T-helper 17 cell (primary cell): ENCODE measurements at regions not wholly inside any gene's neighbourhood (a gene's known extent, or its start where the extent isn't known, plus 50 kb on each side); places are given as distances from the start of the nearest gene placed in this dataset.
"Not testable (repeated sequence)": the region's sequence is repeated elsewhere in the genome, so short reads cannot be mapped to it uniquely, and the experiment has no call there.

Source experiments
- ATAC-seq: fragments of 150-1000 bp; cut with Tn5 transposase; 2 replicates; pipeline ENCODE4 v1.10.0; 2021; ENCODE audit warnings: mild to moderate bottlenecking, moderate library complexity
- DNase-seq, 3 donors: peaks; one replicate each; pipeline versions ENCODE4 v3.0.0 to v3.0.0-alpha.2; 2020 to 2021
- H3K9me3 ChIP-seq: one replicate; pipeline ENCODE4 v1.7.0; 2013; ENCODE audit warnings: low read length, mild to moderate bottlenecking; ENCODE audit not compliant: control insufficient read depth, poor library complexity, severe bottlenecking
- H3K27ac Mint-ChIP-seq: one replicate; pipeline ENCODE4 v1.8.0; 2022; ENCODE audit warnings: mild to moderate bottlenecking, moderate library complexity, mixed read lengths
- H3K27me3 Mint-ChIP-seq: one replicate; pipeline ENCODE4 v1.8.0; 2022; ENCODE audit warnings: mixed read lengths
- H3K36me3 Mint-ChIP-seq: one replicate; pipeline ENCODE4 v1.8.0; 2022; ENCODE audit warnings: low read depth, mixed read lengths
- H3K4me1 Mint-ChIP-seq: one replicate; pipeline ENCODE4 v1.8.0; 2022; ENCODE audit warnings: mild to moderate bottlenecking, mixed read lengths
- H3K4me3 Mint-ChIP-seq: one replicate; pipeline ENCODE4 v1.8.0; 2022; ENCODE audit warnings: mild to moderate bottlenecking, moderate library complexity, mixed read lengths

DNA sequence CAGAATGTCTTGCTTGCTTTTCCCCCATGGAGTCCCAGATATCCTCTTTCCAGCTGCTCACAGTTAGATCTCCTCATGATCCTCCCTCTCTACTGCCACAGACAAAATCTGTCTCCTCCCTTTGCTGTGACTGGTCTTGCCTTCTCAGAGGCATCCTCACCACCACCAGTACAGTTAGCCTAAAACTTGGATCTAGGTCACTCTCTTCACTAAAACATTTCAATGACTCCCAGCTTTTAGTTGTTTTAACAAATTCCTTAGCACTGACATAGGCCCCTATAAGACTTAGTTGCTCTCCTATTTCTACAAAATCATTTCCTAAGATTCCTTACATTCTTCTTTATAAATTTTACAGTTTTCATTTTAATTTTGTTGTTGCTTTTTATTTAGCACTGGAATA, 734.2 kb upstream of the CHAC2 start:
- no peaks in the 10 kb centered on the region for H3K9me3 ChIP-seq
- Mint-ChIP-seq H3K27ac (no peak overlapping the region), H3K36me3 (no peaks in the 10 kb centered on the region), H3K4me1 (no peaks in the 10 kb centered on the region), H3K4me3 (no peak overlapping the region), H3K27me3 (no peaks in the 10 kb centered on the region)
- no peak for ATAC-seq
- no peak for DNase-seq

DNA sequence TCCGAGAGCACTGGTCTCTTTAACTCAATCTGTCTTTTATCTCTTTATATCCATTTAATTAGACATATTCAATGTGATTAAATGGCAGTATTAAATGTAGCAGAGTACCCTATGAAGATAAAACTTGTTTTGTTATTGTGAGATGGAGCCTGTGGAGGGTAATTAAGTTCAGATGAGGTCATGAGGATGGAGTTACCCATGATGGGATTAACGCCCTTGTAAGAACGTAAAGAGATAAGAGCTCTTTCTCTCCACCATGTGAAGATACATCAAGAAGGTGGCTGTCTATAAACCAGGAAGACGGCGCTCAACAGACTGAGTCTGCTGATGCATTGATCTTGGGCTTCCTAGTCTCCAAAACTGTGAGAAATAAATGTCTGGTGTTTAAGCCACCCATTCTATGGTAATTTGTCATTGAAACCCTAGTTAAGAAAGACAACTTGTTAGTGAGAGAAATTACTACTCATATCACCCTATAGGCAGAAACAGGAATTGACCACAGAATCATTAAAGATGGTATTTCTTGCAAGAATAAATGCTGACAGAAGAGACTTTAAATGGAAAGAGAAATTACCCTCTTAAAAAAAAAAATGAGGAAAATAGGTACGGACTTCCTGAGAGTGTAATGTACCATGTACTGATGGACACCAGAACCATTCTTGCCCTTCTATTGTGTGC, 738.7 kb upstream of the CHAC2 start:
- Mint-ChIP-seq H3K4me1 (no peaks in the 10 kb centered on the region), H3K36me3 (no peaks in the 10 kb centered on the region), H3K27me3 (no peaks in the 10 kb centered on the region), H3K27ac (no peak overlapping the region), H3K4me3 (no peak overlapping the region)
- DNase-seq (no peak), ATAC-seq (no peak)
- H3K9me3 ChIP-seq = no peaks in the 10 kb centered on the region

GRCh38 chr2:53028225-53028624, 739.4 kb upstream of the CHAC2 start:
- no peak for DNase-seq
- ATAC-seq = no peak
- H3K9me3 ChIP-seq = no peaks in the 10 kb centered on the region
- Mint-ChIP-seq H3K27me3 (no peaks in the 10 kb centered on the region), H3K36me3 (no peaks in the 10 kb centered on the region), H3K4me1 (no peaks in the 10 kb centered on the region), H3K4me3 (no peak overlapping the region), H3K27ac (no peak overlapping the region)

GRCh38 chr2:53022248-53022647, 745.4 kb upstream of the CHAC2 start:
- not testable (repeated sequence) for H3K4me1 Mint-ChIP-seq, H3K4me3 Mint-ChIP-seq, H3K9me3 ChIP-seq, H3K36me3 Mint-ChIP-seq, H3K27ac Mint-ChIP-seq, H3K27me3 Mint-ChIP-seq, DNase-seq, ATAC-seq

DNA sequence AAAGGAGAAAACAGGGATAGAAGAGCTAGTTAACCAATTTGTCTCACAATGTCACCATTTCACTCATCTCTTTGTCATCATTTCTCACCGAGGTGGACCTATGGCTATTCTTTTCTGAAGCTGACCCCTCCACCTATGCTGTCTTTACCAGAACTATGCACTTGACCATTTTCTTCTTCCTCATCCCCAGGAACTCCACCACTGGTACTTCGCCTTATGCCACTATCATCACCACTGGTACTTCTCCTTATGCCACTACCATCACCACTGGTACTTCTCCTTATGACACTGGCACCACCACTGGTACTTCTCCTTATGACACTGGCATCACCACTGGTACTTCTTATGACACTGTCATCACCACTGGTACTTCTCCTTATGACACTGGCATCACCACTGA, 745.8 kb upstream of the CHAC2 start:
- Mint-ChIP-seq H3K27me3 (no peaks in the 10 kb centered on the region), H3K4me1 (no peaks in the 10 kb centered on the region), H3K4me3 (no peak overlapping the region), H3K27ac (no peak overlapping the region), H3K36me3 (no peaks in the 10 kb centered on the region)
- H3K9me3 ChIP-seq = no peaks in the 10 kb centered on the region
- no peak for DNase-seq
- no peak for ATAC-seq

- no peaks in the 10 kb centered on the region for H3K9me3 ChIP-seq
- Mint-ChIP-seq H3K27ac (no peak overlapping the region), H3K27me3 (no peaks in the 10 kb centered on the region), H3K36me3 (no peaks in the 10 kb centered on the region), H3K4me1 (no peaks in the 10 kb centered on the region), H3K4me3 (no peak overlapping the region)
- ATAC-seq = no peak
- no peak for DNase-seq
Observed at GRCh38 chr2:53021292-53021691, 746.3 kb upstream of the CHAC2 start.

DNA sequence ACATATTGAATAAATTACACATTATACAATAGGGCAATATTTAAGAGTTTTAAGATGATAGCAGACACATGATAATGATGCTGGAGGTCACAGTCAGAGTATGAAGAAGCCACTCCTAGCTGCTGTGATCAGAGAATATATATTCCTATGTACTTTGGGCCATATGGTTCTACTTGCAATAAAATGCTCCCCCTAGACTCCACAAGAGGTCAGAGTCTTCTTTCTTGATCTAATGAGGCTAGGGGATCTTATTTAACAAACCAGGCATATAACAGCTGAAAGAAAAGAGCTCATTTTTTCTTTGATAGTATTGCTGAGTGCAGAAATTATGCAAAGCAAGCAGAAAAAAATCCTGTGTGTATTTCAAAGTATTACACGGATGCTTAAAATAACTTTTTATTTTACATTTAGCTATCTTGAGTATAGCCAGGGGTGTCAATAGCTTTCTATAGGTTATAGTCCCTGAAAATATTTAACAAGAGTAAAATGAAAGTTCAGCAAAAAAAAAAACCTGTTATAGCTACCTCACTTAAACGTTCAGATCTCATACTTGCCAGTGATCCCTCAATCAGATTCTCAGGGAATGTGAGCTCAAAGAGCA, 748.7 kb upstream of the CHAC2 start:
- H3K9me3 ChIP-seq = no peaks in the 10 kb centered on the region
- H3K4me3 Mint-ChIP-seq = no peak overlapping the region

GRCh38 chr2:53006980-53007379, 760.6 kb upstream of the CHAC2 start:
- no peaks in the 10 kb centered on the region for H3K9me3 ChIP-seq
- ATAC-seq (no peak), DNase-seq (no peak)
- H3K4me3 Mint-ChIP-seq = no peak overlapping the region
- H3K27ac Mint-ChIP-seq = no peak overlapping the region
- no peaks in the 10 kb centered on the region for H3K36me3 Mint-ChIP-seq
- no peaks in the 10 kb centered on the region for H3K27me3 Mint-ChIP-seq
- no peaks in the 10 kb centered on the region for H3K4me1 Mint-ChIP-seq

More for the DNA sequence above, 748.7 kb upstream of the CHAC2 start:
- H3K36me3 Mint-ChIP-seq = no peaks in the 10 kb centered on the region
- H3K27me3 Mint-ChIP-seq = no peaks in the 10 kb centered on the region
- DNase-seq = no peak
- H3K4me1 Mint-ChIP-seq = no peaks in the 10 kb centered on the region
- H3K27ac Mint-ChIP-seq = no peak overlapping the region
- ATAC-seq = no peak

- Mint-ChIP-seq H3K36me3 (no peaks in the 10 kb centered on the region), H3K4me3 (no peak overlapping the region), H3K27ac (no peak overlapping the region), H3K4me1 (no peaks in the 10 kb centered on the region), H3K27me3 (no peaks in the 10 kb centered on the region)
- ATAC-seq (no peak), DNase-seq (no peak)
- no peaks in the 10 kb centered on the region for H3K9me3 ChIP-seq
Observed at GRCh38 chr2:53004413-53004812, 763.2 kb upstream of the CHAC2 start.

- no peaks in the 10 kb centered on the region for H3K27me3 Mint-ChIP-seq
- H3K4me3 Mint-ChIP-seq = no peak overlapping the region
- DNase-seq (no peak), ATAC-seq (no peak)
- no peaks in the 10 kb centered on the region for H3K4me1 Mint-ChIP-seq
- H3K9me3 ChIP-seq = no peaks in the 10 kb centered on the region
- no peaks in the 10 kb centered on the region for H3K36me3 Mint-ChIP-seq
- H3K27ac Mint-ChIP-seq = no peak overlapping the region
Observed at GRCh38 chr2:52995424-52995823, 772.2 kb upstream of the CHAC2 start.

DNA sequence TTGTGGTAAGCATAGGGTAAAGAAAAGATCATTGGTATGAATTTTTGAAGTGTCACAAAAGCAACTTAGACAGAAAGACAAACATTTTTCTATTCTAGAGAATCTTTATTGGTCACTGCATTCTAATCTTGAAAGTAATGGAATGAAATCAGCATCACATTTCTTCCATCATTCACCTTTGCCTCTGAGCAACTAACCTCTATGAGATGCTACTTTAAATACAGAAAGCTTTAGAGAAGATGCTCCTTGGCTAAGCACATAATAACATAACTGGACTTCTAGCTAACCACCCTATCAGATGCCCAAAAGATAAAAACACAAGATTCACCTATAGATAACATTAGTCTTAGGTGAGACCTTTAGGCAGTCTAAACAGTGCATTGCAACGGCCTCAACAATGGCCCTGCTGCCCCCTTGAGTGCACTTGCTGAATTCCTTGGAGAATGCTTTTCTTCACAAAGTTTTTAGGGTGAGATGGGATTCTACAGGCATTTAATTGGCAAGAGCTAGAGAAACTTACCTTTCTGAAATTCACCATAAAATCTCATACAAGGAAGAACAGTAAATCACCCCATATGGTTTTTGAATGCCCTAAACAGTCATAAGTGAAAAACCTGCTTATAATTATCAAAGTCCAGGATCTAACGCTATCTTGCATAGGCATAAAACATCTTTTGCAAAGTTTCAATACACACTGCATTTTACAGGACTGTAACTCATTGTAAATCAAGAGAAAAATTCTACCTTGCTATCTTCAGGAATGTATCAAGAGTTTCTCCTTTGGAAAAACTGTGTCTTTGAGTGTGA, 791.3 kb upstream of the CHAC2 start:
- H3K9me3 ChIP-seq = no peaks in the 10 kb centered on the region
- no peak overlapping the region for H3K4me3 Mint-ChIP-seq
- H3K36me3 Mint-ChIP-seq = no peaks in the 10 kb centered on the region
- DNase-seq = no peak
- no peaks in the 10 kb centered on the region for H3K27me3 Mint-ChIP-seq
- ATAC-seq = no peak
- no peak overlapping the region for H3K27ac Mint-ChIP-seq
- H3K4me1 Mint-ChIP-seq = no peaks in the 10 kb centered on the region

DNA sequence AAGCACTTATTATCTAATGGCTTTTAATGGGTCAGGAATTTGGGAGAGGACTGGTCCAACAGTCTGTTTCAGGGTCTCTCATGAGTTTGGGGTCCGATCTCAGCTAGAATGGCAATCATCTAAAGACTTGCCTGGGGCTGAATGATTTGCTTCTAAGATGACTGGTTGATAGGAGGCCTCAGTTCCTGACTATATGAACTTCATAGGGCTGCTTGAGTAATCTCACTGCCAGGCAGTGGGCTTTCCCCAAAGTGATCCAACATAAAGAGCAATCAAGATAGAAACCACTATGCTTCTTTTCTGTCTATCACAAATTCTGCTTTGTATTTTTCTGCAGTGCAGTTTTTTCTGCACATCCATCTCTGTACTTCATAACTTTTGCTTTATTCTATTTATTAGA, 793.5 kb upstream of the CHAC2 start:
- no peaks in the 10 kb centered on the region for H3K27me3 Mint-ChIP-seq
- H3K27ac Mint-ChIP-seq = no peak overlapping the region
- ATAC-seq (no peak), DNase-seq (no peak)
- H3K4me1 Mint-ChIP-seq = no peaks in the 10 kb centered on the region
- H3K36me3 Mint-ChIP-seq = no peaks in the 10 kb centered on the region
- no peaks in the 10 kb centered on the region for H3K9me3 ChIP-seq
- no peak overlapping the region for H3K4me3 Mint-ChIP-seq

- DNase-seq (no peak), ATAC-seq (no peak)
- Mint-ChIP-seq H3K27me3 (no peaks in the 10 kb centered on the region), H3K36me3 (no peaks in the 10 kb centered on the region), H3K4me1 (no peaks in the 10 kb centered on the region), H3K4me3 (no peak overlapping the region), H3K27ac (no peak overlapping the region)
- no peaks in the 10 kb centered on the region for H3K9me3 ChIP-seq
Observed at GRCh38 chr2:52970642-52971041, 797.0 kb upstream of the CHAC2 start.

GRCh38 chr2:52968043-52968442, 799.6 kb upstream of the CHAC2 start:
- Mint-ChIP-seq H3K4me3 (no peak overlapping the region), H3K27me3 (no peaks in the 10 kb centered on the region), H3K4me1 (peaks cover 3% of the 10 kb centered on the region), H3K36me3 (no peaks in the 10 kb centered on the region), H3K27ac (no peak overlapping the region)
- DNase-seq (no peak), ATAC-seq (no peak)
- no peaks in the 10 kb centered on the region for H3K9me3 ChIP-seq
